H9 (cell line): ENCODE measurements at regions not wholly inside any gene's neighbourhood (a gene's known extent, or its start where the extent isn't known, plus 50 kb on each side); places are given as distances from the start of the nearest gene placed in this dataset.

Experiments used
- DNase-seq: peaks from one replicate; pipeline ENCODE4 v3.0.0-alpha.2; 2017
- H2AFZ ChIP-seq: one replicate; pipeline ENCODE4 v1.6.1; 2013; ENCODE audit warnings: mild to moderate bottlenecking, low read length, control low read depth, moderate library complexity
- H2AK5ac ChIP-seq: 2 replicates; pipeline ENCODE4 v1.6.1; 2013; ENCODE audit warnings: low read length, control low read depth, mixed read lengths; ENCODE audit not compliant: insufficient read length
- H2BK120ac ChIP-seq: one replicate; pipeline ENCODE4 v1.6.1; 2013; ENCODE audit warnings: low read depth, mild to moderate bottlenecking, low read length, control low read depth, inconsistent platforms; ENCODE audit not compliant: poor library complexity, severe bottlenecking
- H2BK12ac ChIP-seq: 2 replicates; pipeline ENCODE4 v1.6.1; 2013; ENCODE audit warnings: low read length, control low read depth, mixed read lengths, low read depth; ENCODE audit not compliant: insufficient read length
- H2BK15ac ChIP-seq: 2 replicates; pipeline ENCODE4 v1.6.1; 2013; ENCODE audit warnings: low read depth, low read length, control low read depth
- H2BK20ac ChIP-seq: one replicate; pipeline ENCODE4 v1.6.1; 2013; ENCODE audit warnings: low read depth, mild to moderate bottlenecking, low read length, control low read depth, inconsistent platforms; ENCODE audit not compliant: poor library complexity, severe bottlenecking
- H2BK5ac ChIP-seq: 2 replicates; pipeline ENCODE4 v1.6.1; 2013; ENCODE audit warnings: low read length, control low read depth, mixed read lengths; ENCODE audit not compliant: insufficient read length
- H3K14ac ChIP-seq: 2 replicates; pipeline ENCODE4 v1.6.1; 2013; ENCODE audit warnings: low read length, control low read depth; ENCODE audit not compliant: insufficient read depth
- H3K18ac ChIP-seq: 2 replicates; pipeline ENCODE4 v1.6.1; 2013; ENCODE audit warnings: low read depth, mild to moderate bottlenecking, mixed read lengths, low read length, control low read depth; ENCODE audit not compliant: insufficient read length
- H3K23ac ChIP-seq: 2 replicates; pipeline ENCODE4 v1.6.1; 2013; ENCODE audit warnings: low read length, control low read depth, mixed read lengths, low read depth; ENCODE audit not compliant: insufficient read length
- H3K23me2 ChIP-seq: 2 replicates; pipeline ENCODE4 v1.6.1; 2013; ENCODE audit warnings: low read depth, mild to moderate bottlenecking, mixed read lengths, low read length, control low read depth; ENCODE audit not compliant: insufficient read length, poor library complexity, severe bottlenecking
- H3K27ac ChIP-seq: 2 replicates; pipeline ENCODE4 v1.5.1; 2013; ENCODE audit warnings: low read length, control low read depth, mixed read lengths, low read depth; ENCODE audit not compliant: insufficient read length
- H3K27me3 ChIP-seq: 2 replicates; pipeline ENCODE4 v1.6.1; 2013; ENCODE audit warnings: low read length, control low read depth, inconsistent platforms; ENCODE audit not compliant: insufficient read depth
- H3K4ac ChIP-seq: 2 replicates; pipeline ENCODE4 v1.6.1; 2013; ENCODE audit warnings: low read depth, mild to moderate bottlenecking, control low read depth, inconsistent platforms, low read length, moderate library complexity
- H3K4me1 ChIP-seq: 2 replicates; pipeline ENCODE4 v1.6.1; 2013; ENCODE audit warnings: low read length, control low read depth, inconsistent platforms; ENCODE audit not compliant: insufficient read depth
- H3K4me2 ChIP-seq: 2 replicates; pipeline ENCODE4 v1.6.1; 2013; ENCODE audit warnings: low read length, control low read depth, mixed read lengths; ENCODE audit not compliant: insufficient read length, insufficient read depth
- H3K56ac ChIP-seq: 2 replicates; pipeline ENCODE4 v1.6.1; 2013; ENCODE audit warnings: low read depth, mild to moderate bottlenecking, mixed read lengths, low read length, control low read depth; ENCODE audit not compliant: insufficient read length
- H3K79me1 ChIP-seq: 2 replicates; pipeline ENCODE4 v1.6.1; 2013; ENCODE audit warnings: low read depth, mild to moderate bottlenecking, moderate library complexity, low read length, control low read depth, inconsistent platforms; ENCODE audit not compliant: insufficient read depth, poor library complexity, severe bottlenecking
- H3K79me2 ChIP-seq: 2 replicates; pipeline ENCODE4 v1.6.1; 2013; ENCODE audit warnings: low read length, control low read depth, inconsistent platforms; ENCODE audit not compliant: insufficient read depth
- H3K9ac ChIP-seq: 2 replicates; pipeline ENCODE4 v1.6.1; 2013; ENCODE audit warnings: low read length, control low read depth, mixed read lengths; ENCODE audit not compliant: insufficient read length; ENCODE audit errors: extremely low read depth
- H3K9me3 ChIP-seq: one replicate; pipeline ENCODE4 v1.6.1; 2013; ENCODE audit warnings: low read depth, low read length, inconsistent platforms; ENCODE audit not compliant: control insufficient read depth
- H3T11ph ChIP-seq: one replicate; pipeline ENCODE4 v1.6.1; 2013; ENCODE audit warnings: mild to moderate bottlenecking, low read length, control low read depth, inconsistent platforms
- H4K20me1 ChIP-seq: one replicate; pipeline ENCODE4 v1.6.1; 2013; ENCODE audit not compliant: control insufficient read depth, insufficient read length, insufficient read depth
- H4K5ac ChIP-seq: 2 replicates; pipeline ENCODE4 v1.6.1; 2013; ENCODE audit warnings: low read depth, mild to moderate bottlenecking, mixed read lengths, low read length, control low read depth; ENCODE audit not compliant: insufficient read length
- H4K8ac ChIP-seq: replicated peaks from 2 replicates; pipeline ENCODE4 v1.6.1; 2013; ENCODE audit warnings: low read length, control low read depth, mixed read lengths, low read depth; ENCODE audit not compliant: insufficient read length
- H4K91ac ChIP-seq: 2 replicates; pipeline ENCODE4 v1.6.1; 2013; ENCODE audit warnings: low read depth, mild to moderate bottlenecking, moderate library complexity, mixed read lengths, low read length, control low read depth; ENCODE audit not compliant: insufficient read length
- H3K27ac Mint-ChIP-seq, 3 experiments: 2 replicates in 2 of 3; 3 replicates in 1 of 3; pipeline ENCODE4 v1.8.0; 2020 to 2021; ENCODE audit warnings: mixed read lengths in 3 of 3, mild to moderate bottlenecking in 1 of 3, moderate library complexity in 1 of 3
- H3K27me3 Mint-ChIP-seq: 2 replicates; pipeline ENCODE4 v1.8.0; 2021; ENCODE audit warnings: low read depth, mild to moderate bottlenecking, moderate library complexity, mixed read lengths
- H3K36me3 Mint-ChIP-seq, 3 experiments: 2 replicates in 2 of 3; 3 replicates in 1 of 3; pipeline ENCODE4 v1.8.0; 2020 to 2021; ENCODE audit warnings: low read depth in 3 of 3, mixed read lengths in 3 of 3; ENCODE audit not compliant: insufficient read depth in 1 of 3
- H3K4me1 Mint-ChIP-seq, 2 experiments: 2 replicates each; pipeline ENCODE4 v1.8.0; 2020; ENCODE audit warnings: mixed read lengths in 2 of 2
- H3K4me3 Mint-ChIP-seq, 2 experiments: 2 replicates in 1 of 2; 3 replicates in 1 of 2; pipeline ENCODE4 v1.8.0; 2020 to 2021; ENCODE audit warnings: mild to moderate bottlenecking in 2 of 2, mixed read lengths in 2 of 2, moderate library complexity in 1 of 2
- H3K9me3 Mint-ChIP-seq, 2 experiments: 2 replicates in 1 of 2; 3 replicates in 1 of 2; pipeline ENCODE4 v1.8.0; 2020; ENCODE audit warnings: mild to moderate bottlenecking in 2 of 2, mixed read lengths in 2 of 2, moderate library complexity in 1 of 2
- WGBS: extraction: QIAGEN DNeasy Blood & Tissue Kit; methylation state at CpG from one replicate; pipeline ENCODE4 v1.1.7; 2013; ENCODE audit warnings: missing lambda C conversion rate, low lambda C conversion rate, mixed read lengths; ENCODE audit not compliant: insufficient read length; ENCODE audit errors: extremely low coverage; 5-methylcytosine and 5-hydroxymethylcytosine counted together
- TF ChIP-seq, protein P1 (sequence below): fragments of 200-600 bp; sonication (generic); conservative IDR thresholded peaks from 3 replicates; pipeline ENCODE4 v1.8.0; 2021; ENCODE audit warnings: antibody characterized with exemption, mild to moderate bottlenecking

DNA sequence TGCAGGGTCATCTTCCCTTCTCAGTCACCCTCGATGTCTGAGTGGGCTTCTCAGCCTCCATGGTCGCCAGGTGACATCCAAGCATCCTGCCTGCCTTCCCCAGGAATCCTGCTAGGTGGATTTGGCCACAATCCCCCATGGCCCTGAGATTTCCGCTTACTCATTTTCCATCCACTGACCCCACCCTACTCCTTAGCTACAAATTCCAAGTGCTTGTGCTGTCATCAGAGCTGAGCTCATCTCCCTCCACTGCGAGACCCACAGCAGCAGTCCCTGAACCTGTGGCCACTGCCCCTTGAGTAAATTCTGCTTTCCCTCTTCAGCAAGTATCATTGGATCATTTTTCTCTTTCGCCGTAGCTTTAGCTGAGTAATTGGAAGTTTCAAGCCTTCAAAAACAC, 90.5 kb upstream of the ANKRD10 start:
- Histone ChIP-seq H2AFZ (no peak overlapping the region), H3K4me1 (no peaks in the 10 kb centered on the region), H3K23ac (no peak overlapping the region), H3K9ac (no peak overlapping the region), H3K4ac (no peak overlapping the region), H3K27me3 (no peaks in the 10 kb centered on the region), H3K23me2 (no peaks in the 10 kb centered on the region), H2AK5ac (no peak overlapping the region), H2BK15ac (no peak overlapping the region), H4K8ac (no peak overlapping the region), H3K79me1 (no peaks in the 10 kb centered on the region), H3K27ac (no peak overlapping the region), H4K91ac (no peak overlapping the region), H2BK20ac (no peak overlapping the region), H3K4me2 (no peak overlapping the region), H3K79me2 (no peaks in the 10 kb centered on the region), H3T11ph (no peak overlapping the region), H2BK5ac (no peak overlapping the region), H3K14ac (no peak overlapping the region), H4K5ac (no peak overlapping the region), H3K9me3 (no peaks in the 10 kb centered on the region), H3K18ac (no peak overlapping the region), H3K56ac (no peak overlapping the region), H4K20me1 (no peaks in the 10 kb centered on the region), H2BK12ac (no peak overlapping the region), H2BK120ac (no peak overlapping the region)
- TF ChIP-seq, protein P1, sequence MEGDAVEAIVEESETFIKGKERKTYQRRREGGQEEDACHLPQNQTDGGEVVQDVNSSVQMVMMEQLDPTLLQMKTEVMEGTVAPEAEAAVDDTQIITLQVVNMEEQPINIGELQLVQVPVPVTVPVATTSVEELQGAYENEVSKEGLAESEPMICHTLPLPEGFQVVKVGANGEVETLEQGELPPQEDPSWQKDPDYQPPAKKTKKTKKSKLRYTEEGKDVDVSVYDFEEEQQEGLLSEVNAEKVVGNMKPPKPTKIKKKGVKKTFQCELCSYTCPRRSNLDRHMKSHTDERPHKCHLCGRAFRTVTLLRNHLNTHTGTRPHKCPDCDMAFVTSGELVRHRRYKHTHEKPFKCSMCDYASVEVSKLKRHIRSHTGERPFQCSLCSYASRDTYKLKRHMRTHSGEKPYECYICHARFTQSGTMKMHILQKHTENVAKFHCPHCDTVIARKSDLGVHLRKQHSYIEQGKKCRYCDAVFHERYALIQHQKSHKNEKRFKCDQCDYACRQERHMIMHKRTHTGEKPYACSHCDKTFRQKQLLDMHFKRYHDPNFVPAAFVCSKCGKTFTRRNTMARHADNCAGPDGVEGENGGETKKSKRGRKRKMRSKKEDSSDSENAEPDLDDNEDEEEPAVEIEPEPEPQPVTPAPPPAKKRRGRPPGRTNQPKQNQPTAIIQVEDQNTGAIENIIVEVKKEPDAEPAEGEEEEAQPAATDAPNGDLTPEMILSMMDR = no peak
- Mint-ChIP-seq H3K9me3 (no peaks in the 10 kb centered on the region; a peak in 1 of 5 replicates), H3K4me3 (no peak overlapping the region), H3K36me3 (no peaks in the 10 kb centered on the region), H3K27ac (no peak overlapping the region), H3K27me3 (peaks cover 27% of the 10 kb centered on the region), H3K4me1 (peaks cover 12 to 16% of the 10 kb centered on the region in 2 experiments)
- no CpG with 5 or more reads among the region's 6 CpGs for WGBS
- DNase-seq = no peak
